ENCODE measurements at regions not wholly inside any gene's neighbourhood (a gene's known extent, or its start where the extent isn't known, plus 50 kb on each side); places are given as distances from the start of the nearest gene placed in this dataset.

DNA sequence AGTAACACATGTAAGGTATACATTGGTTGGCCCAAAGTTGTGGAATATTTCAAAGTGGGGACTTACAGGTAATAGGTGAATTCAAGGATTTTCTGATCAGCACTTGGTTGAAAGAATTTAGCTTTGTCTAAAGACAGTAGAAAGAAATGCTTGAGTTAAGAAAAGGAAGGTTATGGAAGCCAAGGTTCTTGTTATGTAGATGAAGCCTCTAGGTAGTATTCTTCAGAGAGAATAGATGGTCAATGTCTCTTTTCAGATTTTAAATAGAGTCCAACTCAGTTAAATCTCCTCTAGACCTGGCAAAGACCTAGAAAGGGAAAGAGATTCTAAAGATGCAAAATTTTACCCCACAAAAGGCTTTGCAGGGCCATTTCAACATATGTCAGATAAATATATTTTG, 157.4 kb downstream of the ANKRD30B start:
- Histone ChIP-seq H3K4me1 (no peaks in the 10 kb centered on the region), H3K27me3 (no peaks in the 10 kb centered on the region), H3K27ac (no peak overlapping the region), H3K9me3 (no peaks in the 10 kb centered on the region), H3K36me3 (no peaks in the 10 kb centered on the region), H3K4me3 (no peak overlapping the region)
- DNase-seq: no peak
- intact Hi-C loops (cut with DNase I): no loop called here
- TF ChIP-seq, protein P1, sequence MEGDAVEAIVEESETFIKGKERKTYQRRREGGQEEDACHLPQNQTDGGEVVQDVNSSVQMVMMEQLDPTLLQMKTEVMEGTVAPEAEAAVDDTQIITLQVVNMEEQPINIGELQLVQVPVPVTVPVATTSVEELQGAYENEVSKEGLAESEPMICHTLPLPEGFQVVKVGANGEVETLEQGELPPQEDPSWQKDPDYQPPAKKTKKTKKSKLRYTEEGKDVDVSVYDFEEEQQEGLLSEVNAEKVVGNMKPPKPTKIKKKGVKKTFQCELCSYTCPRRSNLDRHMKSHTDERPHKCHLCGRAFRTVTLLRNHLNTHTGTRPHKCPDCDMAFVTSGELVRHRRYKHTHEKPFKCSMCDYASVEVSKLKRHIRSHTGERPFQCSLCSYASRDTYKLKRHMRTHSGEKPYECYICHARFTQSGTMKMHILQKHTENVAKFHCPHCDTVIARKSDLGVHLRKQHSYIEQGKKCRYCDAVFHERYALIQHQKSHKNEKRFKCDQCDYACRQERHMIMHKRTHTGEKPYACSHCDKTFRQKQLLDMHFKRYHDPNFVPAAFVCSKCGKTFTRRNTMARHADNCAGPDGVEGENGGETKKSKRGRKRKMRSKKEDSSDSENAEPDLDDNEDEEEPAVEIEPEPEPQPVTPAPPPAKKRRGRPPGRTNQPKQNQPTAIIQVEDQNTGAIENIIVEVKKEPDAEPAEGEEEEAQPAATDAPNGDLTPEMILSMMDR (IDR thresholded peaks at IDR 0.05): no peak
- no peak for TF ChIP-seq POLR2A (IDR thresholded peaks at IDR 0.05)

- Histone ChIP-seq H3K9me3 (no peaks in the 10 kb centered on the region), H3K27ac (no peak overlapping the region), H3K36me3 (no peaks in the 10 kb centered on the region), H3K27me3 (no peaks in the 10 kb centered on the region), H3K4me1 (no peaks in the 10 kb centered on the region), H3K4me3 (no peak overlapping the region)
- no peak for TF ChIP-seq POLR2A (IDR thresholded peaks at IDR 0.05)
- TF ChIP-seq, protein P1 (IDR thresholded peaks at IDR 0.05): no peak
- WGBS, 2 donors: 54 to 72% methylated on average over 1 of the region's 1 CpG
- no peak for DNase-seq
- intact Hi-C loops (cut with DNase I): no loop called here
These were observed 158.0 kb downstream of the ANKRD30B start for GRCh38 chr18:14905979-14906378.

DNA sequence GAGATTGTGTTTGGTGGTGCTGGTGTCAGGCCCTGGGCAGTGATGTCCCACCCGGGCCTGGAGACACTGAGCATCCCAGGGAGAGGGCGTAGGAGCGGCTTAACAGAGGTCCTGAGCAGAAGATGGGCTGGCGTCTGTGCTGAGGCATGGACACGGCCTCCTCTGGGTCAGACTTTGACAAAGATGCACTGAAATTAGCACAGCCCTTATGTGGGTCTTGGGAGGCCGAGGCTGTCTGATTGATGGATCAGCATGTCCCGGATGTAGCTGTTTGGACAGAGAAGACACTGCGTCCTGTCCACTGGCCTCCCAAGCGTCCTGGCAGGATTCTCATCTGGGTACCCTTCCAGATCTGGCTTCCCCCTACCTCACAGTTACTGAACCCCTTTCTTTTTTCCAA, 159.4 kb downstream of the ANKRD30B start:
- Histone ChIP-seq H3K4me3 (no peak overlapping the region), H3K36me3 (no peaks in the 10 kb centered on the region)
- no peak for DNase-seq

DNA sequence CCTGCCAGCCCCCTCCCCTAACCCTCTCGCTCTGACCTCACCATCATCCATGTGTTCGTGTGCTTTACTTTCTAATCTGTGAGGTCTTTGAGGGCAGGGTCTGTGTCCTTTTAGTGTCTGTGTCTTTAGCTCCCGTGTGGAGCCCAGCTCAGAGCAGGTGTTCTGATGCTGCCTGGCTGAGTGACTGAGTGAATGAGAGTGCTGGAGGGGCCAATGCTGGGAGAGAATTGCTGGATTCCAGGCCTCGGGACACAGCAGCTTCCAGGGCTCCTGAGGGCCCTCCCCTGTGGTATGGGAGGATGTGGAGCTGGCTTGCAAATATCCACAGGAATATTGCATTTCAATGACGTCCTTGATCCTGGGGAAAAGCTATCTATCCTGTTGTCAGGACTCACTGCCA, 160.6 kb downstream of the ANKRD30B start:
- no peak for DNase-seq

More for the DNA sequence above, 159.4 kb downstream of the ANKRD30B start:
- no peak for TF ChIP-seq POLR2A (IDR thresholded peaks at IDR 0.05)
- TF ChIP-seq, protein P1 (IDR thresholded peaks at IDR 0.05): no peak
- no peaks in the 10 kb centered on the region for H3K4me1 ChIP-seq
- H3K27me3 ChIP-seq: no peaks in the 10 kb centered on the region
- intact Hi-C loops (cut with DNase I): no loop called here
- H3K9me3 ChIP-seq: no peaks in the 10 kb centered on the region
- 42 to 67% methylated on average over 6 to 9 of the region's 9 CpGs for WGBS, 2 donors
- H3K27ac ChIP-seq: no peak overlapping the region

DNA sequence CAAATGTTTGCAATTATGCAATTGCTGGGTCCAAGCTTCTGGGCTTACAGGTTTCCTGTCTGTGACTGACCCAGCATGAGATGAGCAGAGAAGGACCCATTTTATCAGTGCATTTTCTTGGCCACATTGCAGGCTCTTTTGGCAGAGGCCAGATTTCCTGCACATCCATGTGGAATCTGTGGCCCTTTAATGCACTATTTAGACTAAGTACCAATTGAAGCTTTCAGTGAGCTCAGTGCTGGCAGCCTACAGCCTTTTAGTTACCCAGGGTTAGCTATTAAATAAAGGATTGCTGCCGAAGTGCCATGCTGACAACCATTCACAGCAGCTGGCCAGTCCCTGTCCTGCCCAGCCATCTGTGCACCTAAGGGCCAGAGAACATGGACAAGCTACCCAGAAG, 165.0 kb downstream of the ANKRD30B start:
- no peak for TF ChIP-seq POLR2A (IDR thresholded peaks at IDR 0.05)
- TF ChIP-seq, protein P1 (IDR thresholded peaks at IDR 0.05): no peak
- intact Hi-C loops (cut with DNase I): no loop called here
- Histone ChIP-seq H3K9me3 (peaks cover 0 to 5% (median 3%) of the 10 kb centered on the region in 3 donors), H3K27ac (no peak overlapping the region), H3K4me1 (no peaks in the 10 kb centered on the region), H3K36me3 (no peaks in the 10 kb centered on the region), H3K27me3 (no peaks in the 10 kb centered on the region), H3K4me3 (no peak overlapping the region)
- 67 to 83% methylated on average over 1 of the region's 1 CpG for WGBS, 2 donors
- DNase-seq: no peak

More for the DNA sequence above, 160.6 kb downstream of the ANKRD30B start:
- H3K4me1 ChIP-seq: no peaks in the 10 kb centered on the region
- intact Hi-C loops (cut with DNase I): no loop called here
- H3K27ac ChIP-seq: no peak overlapping the region
- H3K36me3 ChIP-seq: no peaks in the 10 kb centered on the region
- no peak for TF ChIP-seq POLR2A (IDR thresholded peaks at IDR 0.05)
- TF ChIP-seq, protein P1 (IDR thresholded peaks at IDR 0.05): no peak
- H3K4me3 ChIP-seq: no peak overlapping the region
- WGBS, 2 donors: 69 to 81% methylated on average over 2 to 3 of the region's 5 CpGs
- H3K9me3 ChIP-seq: peaks cover 0 to 5% (median 0%) of the 10 kb centered on the region in 3 donors
- no peaks in the 10 kb centered on the region for H3K27me3 ChIP-seq

Measured in esophagus squamous epithelium (tissue), 5 donors.